H1 (cell line): ENCODE measurements at regions not wholly inside any gene's neighbourhood (a gene's known extent, or its start where the extent isn't known, plus 50 kb on each side); places are given as distances from the start of the nearest gene placed in this dataset.
A peak's percentile ranks its signal among the peaks of the same experiment; 100 is the strongest.

ENCODE experiments used
- CTCF ChIP-seq, 3 experiments: IDR thresholded peaks; 1 replicate in 2 of 3; 2 replicates in 1 of 3; pipeline versions ENCODE4 v1.5.1 to v1.6.1; 2011; ENCODE audit warnings: low read length in 3 of 3, mild to moderate bottlenecking in 3 of 3, inconsistent platforms in 2 of 3, low read depth in 1 of 3, moderate library complexity in 1 of 3; ENCODE audit not compliant: insufficient read depth in 1 of 3; ENCODE audit errors: control extremely low read depth in 1 of 3
- EZH2 ChIP-seq: fragments of 200-600 bp; sonication (generic); IDR thresholded peaks from 2 replicates; pipeline ENCODE4 v1.7.1; 2012; ENCODE audit warnings: low read depth, mild to moderate bottlenecking, moderate library complexity, low read length, inconsistent platforms; ENCODE audit not compliant: severe bottlenecking
- JUN ChIP-seq: IDR thresholded peaks from 2 replicates; pipeline ENCODE4 v1.6.1; 2011; ENCODE audit warnings: low read depth, mild to moderate bottlenecking, improper control_type of control experiment, low read length
- KDM1A ChIP-seq: fragments of 200-600, 300-600 bp; sonication (generic); IDR thresholded peaks from 2 replicates; pipeline ENCODE4 v1.7.1; 2016; ENCODE audit warnings: mild to moderate bottlenecking, low read length, borderline replicate concordance
- KDM4A ChIP-seq: IDR thresholded peaks from one replicate; pipeline ENCODE4 v1.7.1; 2012; ENCODE audit warnings: low read depth, mild to moderate bottlenecking, moderate library complexity, low read length, inconsistent platforms; ENCODE audit not compliant: severe bottlenecking
- POLR2A ChIP-seq, 2 experiments: IDR thresholded peaks; 1 replicate in 1 of 2; 2 replicates in 1 of 2; pipeline ENCODE4 v1.6.1; 2011; ENCODE audit warnings: low read depth in 2 of 2, low read length in 2 of 2, mild to moderate bottlenecking in 2 of 2; ENCODE audit errors: control extremely low read depth in 1 of 2
- POLR2AphosphoS5 ChIP-seq: IDR thresholded peaks from 2 replicates; pipeline ENCODE4 v1.6.1; 2011; ENCODE audit warnings: low read depth, low read length
- SP1 ChIP-seq: IDR thresholded peaks from 2 replicates; pipeline ENCODE4 v1.6.1; 2011; ENCODE audit warnings: low read depth, low read length
- TAF1 ChIP-seq: IDR thresholded peaks from 2 replicates; pipeline ENCODE4 v1.6.1; 2011; ENCODE audit warnings: mild to moderate bottlenecking, low read depth, low read length
- TEAD4 ChIP-seq: IDR thresholded peaks from 2 replicates; pipeline ENCODE4 v1.6.1; 2012; ENCODE audit warnings: low read depth, low read length, inconsistent platforms, mixed read lengths
- YY1 ChIP-seq: IDR thresholded peaks from 2 replicates; pipeline ENCODE4 v1.6.1; 2011; ENCODE audit warnings: low read depth, mild to moderate bottlenecking, low read length

DNA sequence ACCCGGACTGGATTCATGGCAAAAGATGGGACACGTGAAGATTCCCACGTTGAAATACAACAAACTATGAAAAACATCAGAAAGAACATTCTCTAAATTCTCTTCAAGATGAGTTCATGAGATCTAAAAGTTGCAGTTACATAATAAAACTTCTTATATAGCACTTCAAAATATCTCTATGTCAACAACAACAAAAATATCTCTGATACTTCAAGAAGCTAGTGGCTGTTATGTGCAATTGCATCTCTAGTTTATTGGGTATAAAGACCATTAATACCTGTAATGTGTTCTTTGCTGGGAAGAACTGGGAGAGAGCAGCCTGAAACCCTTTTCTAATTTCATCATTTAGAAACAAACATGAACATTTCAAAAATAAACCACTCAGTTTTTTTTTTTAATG, 69.2 kb upstream of the RGS6 start:
- TF ChIP-seq YY1, result no peak
- TF ChIP-seq JUN, result no peak
- TF ChIP-seq KDM1A, result no peak
- TF ChIP-seq CTCF (IDR thresholded peaks at IDR 0.05; ENCODE audit: control extremely low read depth in 1 of 3, insufficient read depth in 1 of 3, low read depth in 1 of 3, low read length in 3 of 3), result peak in 1 of 3 experiments; percentile 3; a peak in 1 of 4 replicates
- no peak for TF ChIP-seq POLR2AphosphoS5
- TF ChIP-seq KDM4A, result no peak
- TF ChIP-seq POLR2A (IDR thresholded peaks at IDR 0.05; ENCODE audit: control extremely low read depth in 1 of 2, low read depth in 2 of 2, low read length in 2 of 2), result no peak
- no peak for TF ChIP-seq TAF1
- no peak for TF ChIP-seq TEAD4
- no peak for TF ChIP-seq EZH2
- no peak for TF ChIP-seq SP1
